Jurkat, Clone E6-1 (cell line): ENCODE measurements at regions not wholly inside any gene's neighbourhood (a gene's known extent, or its start where the extent isn't known, plus 50 kb on each side); places are given as distances from the start of the nearest gene placed in this dataset.
A peak's percentile ranks its signal among the peaks of the same experiment; 100 is the strongest.
"Not testable (repeated sequence)": the region's sequence is repeated elsewhere in the genome, so short reads cannot be mapped to it uniquely, and the experiment has no call there.

Experiments
- DNase-seq: peaks from one replicate; pipeline ENCODE4 v3.0.0-alpha.2; 2011; ENCODE audit warnings: low read depth, low spot score
- H3K4me3 ChIP-seq: 2 replicates; pipeline ENCODE4 v1.5.1; 2011; ENCODE audit warnings: mild to moderate bottlenecking, low read length, control low read depth, moderate library complexity

- DNase-seq = no peak
- no peak overlapping the region for H3K4me3 ChIP-seq
These were observed 100.8 kb upstream of the FAM20C start for GRCh38 chr7:91396-92175.

GRCh38 chr7:92231-92674 is 100.1 kb upstream of the FAM20C start:
- DNase-seq = no peak
- no peak overlapping the region for H3K4me3 ChIP-seq

DNA sequence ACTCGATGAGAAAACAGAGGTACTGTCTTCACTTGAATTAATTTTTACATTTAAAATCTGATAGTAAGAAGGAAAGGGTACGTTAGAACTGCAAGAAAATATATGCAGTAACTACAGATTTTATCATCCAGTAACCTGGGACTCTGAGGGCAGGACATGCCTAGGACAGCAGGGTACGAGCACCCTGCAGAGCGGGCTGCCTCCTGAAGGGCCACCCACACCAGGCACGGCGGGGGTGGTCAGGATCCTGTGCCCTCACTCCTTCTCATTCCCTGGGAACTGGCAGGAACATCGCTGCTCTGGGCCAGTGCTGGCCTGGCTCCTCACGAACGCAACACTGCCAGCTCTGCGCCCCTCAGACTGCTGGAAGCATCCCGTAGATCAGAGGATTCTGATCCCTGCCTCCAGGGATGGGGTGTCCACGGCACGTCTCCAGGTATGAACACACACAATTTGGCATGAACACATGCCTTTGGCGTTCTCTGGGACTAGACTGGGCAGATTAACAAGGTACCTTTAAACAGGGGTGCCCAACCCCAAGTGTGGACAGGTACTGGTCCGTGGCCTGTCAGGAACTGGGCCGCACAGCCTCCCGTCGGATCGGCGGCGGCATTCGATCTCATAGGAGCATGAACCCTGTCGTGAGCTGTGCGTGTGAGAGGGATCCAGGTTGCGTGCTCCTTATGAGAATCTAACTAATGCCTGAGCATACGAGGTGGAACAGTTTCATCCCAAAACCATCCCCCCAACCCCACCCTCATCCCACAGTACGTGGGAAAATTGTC is 99.3 kb upstream of the FAM20C start:
- DNase-seq = no peak

DNA sequence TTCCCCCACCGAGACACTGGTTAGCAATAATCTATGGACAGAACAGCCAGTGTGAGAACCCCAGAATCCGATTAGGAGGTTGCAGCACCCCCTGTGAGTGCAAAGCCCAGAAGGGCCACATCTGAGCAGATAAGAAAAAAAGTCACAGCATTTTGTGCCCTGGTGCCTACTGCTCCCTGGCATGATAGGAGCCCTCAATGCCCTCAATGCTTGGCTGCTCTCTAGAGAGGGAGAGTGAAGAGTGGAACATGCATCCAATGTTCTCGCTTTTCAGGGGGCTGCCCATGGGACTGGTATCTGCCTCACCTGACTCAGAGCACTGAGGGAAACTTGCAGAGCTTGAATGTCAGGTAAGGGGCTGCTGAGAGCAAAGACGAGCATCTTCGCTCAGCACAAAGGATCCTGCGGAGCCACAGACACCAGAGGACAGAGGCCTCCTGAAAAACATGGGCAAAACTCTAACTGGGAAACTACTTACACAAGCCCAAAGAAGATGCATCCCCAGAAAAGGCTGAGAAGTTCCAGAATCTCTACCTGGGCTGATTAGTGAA is 98.0 kb upstream of the FAM20C start:
- no peak for DNase-seq
- no peak overlapping the region for H3K4me3 ChIP-seq

More for the DNA sequence above, 99.3 kb upstream of the FAM20C start:
- H3K4me3 ChIP-seq = no peak overlapping the region

DNA sequence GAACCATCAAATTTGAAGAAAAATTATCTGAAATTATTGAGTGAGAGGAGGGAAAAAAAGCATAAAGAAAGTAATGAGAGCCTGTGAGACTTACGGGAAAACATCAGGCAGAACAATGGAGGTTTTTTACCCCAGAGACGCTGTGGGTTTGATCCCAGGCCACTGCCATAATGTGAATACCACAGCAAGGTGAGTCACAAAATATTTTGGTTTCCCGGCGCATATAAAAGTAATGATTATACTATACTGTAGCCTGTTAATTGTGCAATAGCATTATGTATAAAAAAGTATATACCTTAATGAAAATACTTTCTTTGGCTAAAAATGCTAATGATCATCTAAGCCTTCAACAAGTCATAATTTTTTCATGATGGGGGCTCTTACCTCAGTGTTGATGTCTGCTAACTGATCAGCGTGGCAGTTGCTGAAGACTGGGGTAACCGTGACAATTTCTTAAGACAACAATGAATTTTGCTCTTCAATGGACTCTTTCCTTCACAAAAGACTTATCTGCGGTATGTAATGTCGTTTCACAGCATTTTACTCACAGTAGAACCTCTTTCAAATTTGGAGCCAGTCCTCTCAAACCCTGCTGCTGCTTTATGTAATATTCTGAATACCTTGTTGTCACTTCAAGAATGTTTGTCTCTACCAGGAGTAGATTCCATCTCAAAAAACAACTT is 97.0 kb upstream of the FAM20C start:
- DNase-seq = no peak
- no peak overlapping the region for H3K4me3 ChIP-seq

DNA sequence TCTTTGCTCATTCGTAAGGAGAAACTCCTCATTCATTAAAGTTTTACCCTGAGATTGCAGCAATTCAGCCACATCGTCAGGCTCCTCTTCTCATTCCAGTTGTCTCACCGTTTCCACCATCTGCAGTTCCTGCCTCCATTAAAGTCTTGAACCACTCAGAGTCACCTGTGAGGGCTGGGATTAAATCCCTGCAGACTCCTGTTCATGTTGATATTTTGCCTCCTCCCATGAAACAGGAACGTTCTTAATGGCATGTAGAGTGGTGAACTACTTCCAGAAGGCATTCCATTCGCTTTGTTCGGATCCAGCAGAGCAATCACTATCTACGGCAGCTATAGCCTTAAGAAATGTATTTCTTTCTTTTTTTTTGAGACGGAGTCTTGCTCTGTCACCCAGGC is 96.5 kb upstream of the FAM20C start:
- DNase-seq = no peak
- H3K4me3 ChIP-seq = no peak overlapping the region

DNA sequence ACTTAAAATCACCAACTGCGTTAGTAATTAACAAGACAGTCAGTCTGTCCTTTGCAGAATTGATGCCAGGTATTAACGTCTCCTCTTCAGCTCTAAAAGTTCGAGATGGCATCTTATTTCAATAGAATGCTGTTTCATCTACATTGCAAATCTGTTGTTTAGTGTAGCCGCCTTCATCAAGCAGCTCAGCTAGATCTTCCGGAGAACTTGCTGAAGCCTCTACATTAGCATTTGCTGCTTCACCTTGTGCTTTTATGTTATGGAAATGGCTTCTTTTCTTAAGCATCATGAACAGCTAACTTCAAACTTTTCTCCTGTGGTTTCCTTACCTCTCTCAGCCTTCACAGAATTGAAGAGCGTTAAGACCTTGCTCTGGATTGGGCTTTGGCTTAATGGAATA is 95.5 kb upstream of the FAM20C start:
- DNase-seq = no peak
- no peak overlapping the region for H3K4me3 ChIP-seq

DNA sequence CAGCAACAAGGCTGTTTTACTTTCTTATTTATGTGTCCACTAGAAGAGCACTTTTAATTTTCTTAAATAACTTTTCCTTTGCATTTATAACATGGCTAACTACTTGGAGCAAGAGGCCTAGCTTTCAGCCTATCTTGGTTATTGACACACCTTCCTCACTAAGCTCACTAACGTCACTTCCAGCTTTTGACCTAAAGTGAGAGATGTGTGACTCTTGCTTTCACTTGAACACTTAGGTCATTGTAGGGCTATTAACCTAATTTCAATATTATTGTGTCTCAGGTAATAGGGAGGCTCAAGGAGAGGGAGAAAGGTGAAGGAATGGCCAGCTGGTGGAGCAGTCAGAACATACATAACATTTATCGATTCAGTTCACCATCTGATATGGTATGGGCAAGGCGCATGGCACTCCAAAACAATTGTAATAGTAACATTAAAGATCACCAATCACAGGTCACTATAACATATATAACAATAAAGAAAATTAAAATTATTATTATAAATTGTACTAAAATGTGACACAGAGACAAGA is 95.0 kb upstream of the FAM20C start:
- DNase-seq = no peak
- H3K4me3 ChIP-seq = no peak overlapping the region

- H3K4me3 ChIP-seq = no peak overlapping the region
- no peak for DNase-seq
These were observed 91.0 kb upstream of the FAM20C start for GRCh38 chr7:101146-102046.

GRCh38 chr7:102047-102711 is 90.2 kb upstream of the FAM20C start:
- DNase-seq = no peak
- H3K4me3 ChIP-seq = no peak overlapping the region

- no peak overlapping the region for H3K4me3 ChIP-seq
- no peak for DNase-seq
These were observed 89.7 kb upstream of the FAM20C start for GRCh38 chr7:102721-103120.

DNA sequence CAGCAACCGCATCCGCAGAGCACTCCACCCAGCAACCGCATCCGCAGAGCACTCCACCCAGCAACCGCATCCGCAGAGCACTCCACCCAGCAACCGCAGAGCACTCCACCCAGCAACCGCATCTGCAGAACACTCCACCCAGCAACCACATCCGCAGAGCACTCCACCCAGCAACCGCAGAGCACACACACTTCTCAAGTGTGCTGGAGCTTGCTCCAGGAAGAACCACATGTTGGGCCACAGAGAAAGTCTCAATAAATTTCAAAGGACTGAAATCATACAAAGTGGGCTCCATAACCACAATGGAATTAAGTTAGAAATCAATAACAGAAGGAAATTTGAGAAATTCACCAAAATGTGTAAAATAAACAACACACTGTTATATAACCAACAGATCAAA is 88.4 kb upstream of the FAM20C start:
- peak; percentile 68 for DNase-seq
- H3K4me3 ChIP-seq = not testable (repeated sequence)

GRCh38 chr7:105002-105401 is 87.4 kb upstream of the FAM20C start:
- DNase-seq = no peak
- no peak overlapping the region for H3K4me3 ChIP-seq

DNA sequence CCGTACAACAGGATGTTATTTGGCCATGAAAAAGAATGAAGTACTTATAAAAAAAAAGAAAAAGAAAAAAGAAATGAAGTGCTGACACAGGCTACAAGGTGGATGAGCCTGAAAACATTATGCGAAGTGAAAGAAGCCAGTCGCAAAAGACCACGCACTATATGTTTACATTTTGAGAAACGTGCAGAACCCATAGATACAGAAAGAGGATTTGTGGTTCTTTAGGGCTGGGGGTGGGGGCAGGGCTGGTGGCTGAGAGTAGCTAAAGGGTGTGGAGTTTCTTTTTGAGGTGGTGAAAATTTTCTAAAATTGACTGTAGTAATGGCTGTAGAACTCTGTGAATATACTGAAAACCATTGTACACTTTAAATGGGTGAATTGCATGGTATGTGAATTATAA is 86.0 kb upstream of the FAM20C start:
- no peak for DNase-seq
- H3K4me3 ChIP-seq = no peak overlapping the region

- no peak for DNase-seq
- H3K4me3 ChIP-seq = no peak overlapping the region
These were observed 85.1 kb upstream of the FAM20C start for GRCh38 chr7:107233-107632.

GRCh38 chr7:107907-108306 is 84.5 kb upstream of the FAM20C start:
- DNase-seq = no peak
- H3K4me3 ChIP-seq = no peak overlapping the region

DNA sequence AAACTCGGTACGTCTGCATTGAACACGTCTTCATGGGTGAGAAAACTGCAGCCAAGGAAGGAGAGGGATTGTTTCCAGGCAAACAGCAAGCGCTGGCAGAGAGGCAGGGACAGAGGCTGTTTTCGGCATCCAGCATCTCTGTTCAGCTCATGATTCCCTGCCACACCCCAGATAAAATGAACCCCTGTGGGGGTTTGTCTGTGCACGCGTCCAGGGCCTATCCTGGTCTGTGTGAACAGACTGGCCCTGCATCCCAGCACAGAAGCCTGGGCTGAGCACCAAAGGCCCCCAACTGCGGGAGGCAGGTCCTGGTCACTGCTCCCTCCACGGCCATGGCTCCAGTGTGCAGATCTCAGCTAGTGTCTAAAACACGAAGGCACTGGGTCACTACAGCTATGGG is 83.3 kb upstream of the FAM20C start:
- no peak overlapping the region for H3K4me3 ChIP-seq
- DNase-seq = no peak

GRCh38 chr7:109898-110556 is 82.3 kb upstream of the FAM20C start:
- H3K4me3 ChIP-seq = no peak overlapping the region
- no peak for DNase-seq
